PC-9 (cell line): ENCODE measurements at regions not wholly inside any gene's neighbourhood (a gene's known extent, or its start where the extent isn't known, plus 50 kb on each side); places are given as distances from the start of the nearest gene placed in this dataset.

Experiments used
- BruUV-seq: library from RNA; stranded (reverse); fragments of 400-500 nt; replicated peaks from 2 replicates; lab custom pipeline; 2021; lab: Mats Ljungman, UMichigan
- CTCF ChIA-PET: fragments of 300-600 bp; sonication (Branson Sonifier 250); formaldehyde crosslinking; loops from one replicate; lab custom pipeline; 2022; ENCODE audit warnings: antibody characterized with exemption; lab: Charles Lee
- POLR2A ChIA-PET: fragments of 300-600 bp; sonication (Branson Sonifier 250); formaldehyde crosslinking; loops from one replicate; lab custom pipeline; 2022; ENCODE audit warnings: antibody characterized with exemption; ENCODE audit not compliant: unreplicated experiment; lab: Charles Lee
- DNase-seq, 2 experiments: peaks; one replicate each; pipeline versions ENCODE4 v3.0.0 to v3.0.0-alpha.2; 2015 to 2022; ENCODE audit warnings: mixed read lengths in 1 of 2
- H2AFZ ChIP-seq: fragments of 200-600 bp; sonication (generic); 2 replicates; pipeline ENCODE4 v1.8.1; 2017; ENCODE audit warnings: antibody characterized with exemption
- H3F3A ChIP-seq: fragments of 200-600 bp; sonication (generic); 2 replicates; pipeline ENCODE4 v1.8.1; 2017; ENCODE audit warnings: antibody characterized with exemption, mild to moderate bottlenecking, low read depth; ENCODE audit not compliant: insufficient read depth
- H3K27ac ChIP-seq: fragments of 200-600 bp; sonication (generic); 2 replicates; pipeline ENCODE4 v1.6.1; 2016; ENCODE audit warnings: mixed run types
- H3K27me3 ChIP-seq: fragments of 200-600 bp; sonication (generic); 2 replicates; pipeline ENCODE4 v1.6.1; 2016; ENCODE audit warnings: low read depth, mixed run types; ENCODE audit not compliant: insufficient read depth
- H3K36me3 ChIP-seq: fragments of 200-600 bp; sonication (generic); 2 replicates; pipeline ENCODE4 v1.6.1; 2016; ENCODE audit warnings: low read depth, mixed run types
- H3K4me1 ChIP-seq: fragments of 200-600 bp; sonication (generic); replicated peaks from 2 replicates; pipeline ENCODE4 v1.6.1; 2016; ENCODE audit warnings: mixed run types; ENCODE audit not compliant: insufficient read depth
- H3K4me2 ChIP-seq: fragments of 200-600 bp; sonication (generic); 2 replicates; pipeline ENCODE4 v1.6.1; 2017; ENCODE audit warnings: mixed run types
- H3K4me3 ChIP-seq: fragments of 200-600 bp; sonication (generic); 2 replicates; pipeline ENCODE4 v1.6.1; 2016; ENCODE audit warnings: mixed run types
- H3K79me2 ChIP-seq: fragments of 200-600 bp; sonication (generic); 2 replicates; pipeline ENCODE4 v1.6.1; 2017; ENCODE audit warnings: low read depth, mixed run types
- H3K9me2 ChIP-seq: fragments of 200-600 bp; sonication (generic); 2 replicates; pipeline ENCODE4 v1.8.1; 2017; ENCODE audit warnings: mild to moderate bottlenecking; ENCODE audit not compliant: insufficient read depth
- H3K9me3 ChIP-seq: fragments of 200-600 bp; sonication (generic); 2 replicates; pipeline ENCODE4 v1.8.1; 2016; ENCODE audit warnings: low read depth; ENCODE audit not compliant: insufficient read depth
- H4K20me1 ChIP-seq: fragments of 200-600 bp; sonication (generic); 2 replicates; pipeline ENCODE4 v1.8.1; 2017; ENCODE audit not compliant: insufficient read depth
- EZH2 ChIP-seq: fragments of 200-600 bp; sonication (generic); IDR thresholded peaks from 2 replicates; pipeline ENCODE4 v1.8.0; 2017; ENCODE audit warnings: antibody characterized with exemption, low read depth
- intact Hi-C: fragments of 100-400 bp; cut with micrococcal nuclease; formaldehyde crosslinking; loops from one replicate; pipeline ENCODE4 v1.10.0; 2022; ENCODE audit not compliant: unreplicated experiment
- TF ChIP-seq, protein P1 (sequence below): fragments of 200-600 bp; sonication (generic); conservative IDR thresholded peaks from 2 replicates; pipeline ENCODE4 v1.6.1; 2017; ENCODE audit warnings: mixed run types, antibody characterized with exemption, mild to moderate bottlenecking, moderate library complexity

DNA sequence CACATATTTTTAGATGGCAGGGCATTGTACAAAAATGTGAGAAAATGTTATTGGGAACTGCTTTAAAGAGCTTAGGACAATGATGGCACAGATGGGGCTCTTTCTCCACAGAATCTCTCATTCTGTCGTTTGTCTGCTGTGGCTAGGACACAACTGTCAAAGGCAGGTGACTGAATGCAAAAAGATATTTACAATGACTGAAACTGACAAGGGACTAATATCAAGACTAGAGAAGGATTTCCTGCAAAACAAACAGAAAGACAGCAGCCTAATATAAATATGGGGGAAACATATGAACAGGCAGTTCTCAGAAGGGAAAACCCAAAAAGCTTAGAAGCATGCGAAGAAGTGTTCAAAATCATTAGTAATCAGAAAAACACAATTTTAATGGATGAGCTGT, 177.5 kb upstream of the AFF2 start:
- BruUV-seq, result no TSS peak
- no peak for TF ChIP-seq EZH2
- TF ChIP-seq, protein P1, sequence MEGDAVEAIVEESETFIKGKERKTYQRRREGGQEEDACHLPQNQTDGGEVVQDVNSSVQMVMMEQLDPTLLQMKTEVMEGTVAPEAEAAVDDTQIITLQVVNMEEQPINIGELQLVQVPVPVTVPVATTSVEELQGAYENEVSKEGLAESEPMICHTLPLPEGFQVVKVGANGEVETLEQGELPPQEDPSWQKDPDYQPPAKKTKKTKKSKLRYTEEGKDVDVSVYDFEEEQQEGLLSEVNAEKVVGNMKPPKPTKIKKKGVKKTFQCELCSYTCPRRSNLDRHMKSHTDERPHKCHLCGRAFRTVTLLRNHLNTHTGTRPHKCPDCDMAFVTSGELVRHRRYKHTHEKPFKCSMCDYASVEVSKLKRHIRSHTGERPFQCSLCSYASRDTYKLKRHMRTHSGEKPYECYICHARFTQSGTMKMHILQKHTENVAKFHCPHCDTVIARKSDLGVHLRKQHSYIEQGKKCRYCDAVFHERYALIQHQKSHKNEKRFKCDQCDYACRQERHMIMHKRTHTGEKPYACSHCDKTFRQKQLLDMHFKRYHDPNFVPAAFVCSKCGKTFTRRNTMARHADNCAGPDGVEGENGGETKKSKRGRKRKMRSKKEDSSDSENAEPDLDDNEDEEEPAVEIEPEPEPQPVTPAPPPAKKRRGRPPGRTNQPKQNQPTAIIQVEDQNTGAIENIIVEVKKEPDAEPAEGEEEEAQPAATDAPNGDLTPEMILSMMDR, result no peak
- Histone ChIP-seq H3F3A (no peaks in the 10 kb centered on the region), H3K27ac (no peak overlapping the region), H3K4me1 (no peaks in the 10 kb centered on the region), H3K4me3 (no peak overlapping the region), H2AFZ (no peak overlapping the region), H4K20me1 (no peaks in the 10 kb centered on the region; the same call in 1 of the 2 replicates), H3K4me2 (no peak overlapping the region), H3K79me2 (no peaks in the 10 kb centered on the region), H3K36me3 (no peaks in the 10 kb centered on the region), H3K27me3 (no peaks in the 10 kb centered on the region), H3K9me2 (no peaks in the 10 kb centered on the region), H3K9me3 (no peaks in the 10 kb centered on the region)
- no peak for DNase-seq
- intact Hi-C loops, result no loop called here
- ChIA-PET CTCF (no interaction called here), POLR2A (no interaction called here)

DNA sequence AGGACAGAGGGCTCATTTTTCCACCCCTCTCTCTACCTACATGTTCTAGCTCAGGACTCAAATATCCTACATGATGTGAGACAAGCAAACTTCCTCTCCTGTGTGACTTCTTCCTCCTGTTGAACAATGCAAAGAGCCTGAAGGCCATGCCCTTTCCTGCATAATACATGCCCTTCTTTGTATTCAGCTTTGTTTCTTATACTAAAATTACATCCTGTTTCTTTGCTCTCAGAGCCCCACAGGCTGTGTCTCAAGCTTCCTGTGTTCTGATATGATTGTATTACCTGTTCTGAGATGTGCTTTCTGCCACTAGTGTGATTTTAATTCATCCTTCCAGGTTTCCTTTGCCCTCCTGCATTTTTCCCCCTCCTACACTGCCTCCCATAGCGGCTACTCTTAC, 166.4 kb upstream of the AFF2 start:
- DNase-seq, result no peak
- no peaks in the 10 kb centered on the region for H3K36me3 ChIP-seq
- no TSS peak for BruUV-seq
- CTCF ChIA-PET, result no interaction called here
- H3K79me2 ChIP-seq, result no peaks in the 10 kb centered on the region
- no peak overlapping the region for H2AFZ ChIP-seq
- intact Hi-C loops, result no loop called here
- TF ChIP-seq, protein P1, result no peak
- no peak for TF ChIP-seq EZH2
- no peak overlapping the region for H3K4me2 ChIP-seq
- H3K9me2 ChIP-seq, result no peaks in the 10 kb centered on the region
- no peaks in the 10 kb centered on the region for H3F3A ChIP-seq
- no peaks in the 10 kb centered on the region for H3K4me1 ChIP-seq
- no peaks in the 10 kb centered on the region for H3K9me3 ChIP-seq
- no peaks in the 10 kb centered on the region for H4K20me1 ChIP-seq
- H3K27me3 ChIP-seq, result no peaks in the 10 kb centered on the region; the same call in 1 of the 2 replicates
- no peak overlapping the region for H3K4me3 ChIP-seq
- H3K27ac ChIP-seq, result no peak overlapping the region
- POLR2A ChIA-PET, result no interaction called here

DNA sequence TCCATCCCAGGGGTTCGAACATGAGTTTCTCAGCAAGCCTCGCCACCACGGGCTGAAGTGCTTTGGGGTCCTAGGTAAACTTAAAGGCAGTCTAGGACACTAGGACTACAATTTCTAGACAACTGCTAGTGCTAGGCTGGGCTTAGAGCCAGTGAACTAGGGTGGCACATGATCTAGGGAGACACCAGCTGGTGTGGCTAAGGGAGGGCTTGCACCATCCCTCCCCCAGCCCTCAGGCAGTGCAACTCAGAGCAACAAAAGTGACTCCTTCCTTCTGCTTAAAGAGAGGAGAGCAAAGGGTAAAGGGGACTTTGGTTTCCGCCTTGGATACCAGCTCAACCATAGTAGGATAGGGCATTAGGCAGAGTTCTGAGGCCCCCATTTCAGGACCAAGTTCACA, 162.5 kb upstream of the AFF2 start:
- Histone ChIP-seq H3K36me3 (no peaks in the 10 kb centered on the region), H3F3A (no peaks in the 10 kb centered on the region), H4K20me1 (no peaks in the 10 kb centered on the region), H3K79me2 (no peaks in the 10 kb centered on the region), H3K9me3 (no peaks in the 10 kb centered on the region; the same call in 1 of the 2 replicates), H3K9me2 (peaks cover 5% of the 10 kb centered on the region; the same call in 1 of the 2 replicates), H3K4me1 (no peaks in the 10 kb centered on the region), H3K27me3 (no peaks in the 10 kb centered on the region; the same call in 1 of the 2 replicates), H3K4me3 (no peak overlapping the region), H3K27ac (no peak overlapping the region), H2AFZ (no peak overlapping the region), H3K4me2 (no peak overlapping the region)
- ChIA-PET CTCF (no interaction called here), POLR2A (no interaction called here)
- TF ChIP-seq, protein P1, result no peak
- no peak for TF ChIP-seq EZH2
- BruUV-seq, result no TSS peak
- intact Hi-C loops, result no loop called here
- no peak for DNase-seq
